ENCODE measurements at regions not wholly inside any gene's neighbourhood (a gene's known extent, or its start where the extent isn't known, plus 50 kb on each side); places are given as distances from the start of the nearest gene placed in this dataset.

- CTCF ChIA-PET, result no interaction called here
- intact Hi-C loops (cut with micrococcal nuclease; ENCODE audit: unreplicated experiment), result no loop called here
- no peak for TF ChIP-seq CTCF (IDR thresholded peaks at IDR 0.05; ENCODE audit: insufficient read depth in 1 of 2, low read depth in 1 of 2, low read length in 1 of 2, severe bottlenecking in 1 of 2, unreplicated experiment in 1 of 2)
Measured at GRCh38 chr7:124192885-124193284, 160.0 kb upstream of the TMEM229A start.

GRCh38 chr7:124191713-124192112, 158.8 kb upstream of the TMEM229A start:
- no peak overlapping the region for H3K27ac Mint-ChIP-seq (ENCODE audit: unreplicated experiment)
- H3K4me3 Mint-ChIP-seq (ENCODE audit: unreplicated experiment), result no peak overlapping the region
- DNase-seq, result no peak
- no TSS peak for BruUV-seq (replicated peaks)
- no peak overlapping the region for H3K4me3 ChIP-seq (ENCODE audit: low read depth, low read length)
- H3K36me3 ChIP-seq (ENCODE audit: control insufficient read depth, insufficient read depth, low read length), result no peaks in the 10 kb centered on the region
- H3K27me3 ChIP-seq (replicated peaks; ENCODE audit: control insufficient read depth, insufficient read depth, low read length), result no peaks in the 10 kb centered on the region
- POLR2A ChIA-PET, result no interaction called here
- TF ChIP-seq CTCF (IDR thresholded peaks at IDR 0.05; ENCODE audit: insufficient read depth in 1 of 2, low read depth in 1 of 2, low read length in 1 of 2, severe bottlenecking in 1 of 2, unreplicated experiment in 1 of 2), result no peak
- H3K4me1 Mint-ChIP-seq (ENCODE audit: low read depth, unreplicated experiment), result no peaks in the 10 kb centered on the region
- CTCF ChIA-PET, result no interaction called here
- no peaks in the 10 kb centered on the region for H3K4me1 ChIP-seq
- no peaks in the 10 kb centered on the region for H3K36me3 Mint-ChIP-seq (ENCODE audit: insufficient read depth, unreplicated experiment)
- no peaks in the 10 kb centered on the region for H3K9me3 Mint-ChIP-seq (ENCODE audit: unreplicated experiment)
- no peaks in the 10 kb centered on the region for H3K9me3 ChIP-seq
- intact Hi-C loops (cut with micrococcal nuclease; ENCODE audit: unreplicated experiment), result no loop called here
- H3K27me3 Mint-ChIP-seq (ENCODE audit: insufficient read depth, unreplicated experiment), result no peaks in the 10 kb centered on the region

More at GRCh38 chr7:124192885-124193284, 160.0 kb upstream of the TMEM229A start:
- Mint-ChIP-seq H3K4me3 (ENCODE audit: unreplicated experiment) (no peak overlapping the region), H3K36me3 (ENCODE audit: insufficient read depth, unreplicated experiment) (no peaks in the 10 kb centered on the region), H3K4me1 (ENCODE audit: low read depth, unreplicated experiment) (no peaks in the 10 kb centered on the region), H3K27me3 (ENCODE audit: insufficient read depth, unreplicated experiment) (no peaks in the 10 kb centered on the region), H3K27ac (ENCODE audit: unreplicated experiment) (no peak overlapping the region), H3K9me3 (ENCODE audit: unreplicated experiment) (no peaks in the 10 kb centered on the region)
- H3K36me3 ChIP-seq (ENCODE audit: control insufficient read depth, insufficient read depth, low read length), result no peaks in the 10 kb centered on the region
- no peaks in the 10 kb centered on the region for H3K27me3 ChIP-seq (replicated peaks; ENCODE audit: control insufficient read depth, insufficient read depth, low read length)
- no peaks in the 10 kb centered on the region for H3K4me1 ChIP-seq
- H3K4me3 ChIP-seq (ENCODE audit: low read depth, low read length), result no peak overlapping the region
- no peaks in the 10 kb centered on the region for H3K9me3 ChIP-seq
- DNase-seq, result no peak
- POLR2A ChIA-PET, result no interaction called here
- no TSS peak for BruUV-seq (replicated peaks)

- H3K27ac Mint-ChIP-seq (ENCODE audit: unreplicated experiment), result no peak overlapping the region
- Histone ChIP-seq H3K27me3 (replicated peaks; ENCODE audit: control insufficient read depth, insufficient read depth, low read length) (no peaks in the 10 kb centered on the region), H3K36me3 (ENCODE audit: control insufficient read depth, insufficient read depth, low read length) (no peaks in the 10 kb centered on the region), H3K4me1 (no peaks in the 10 kb centered on the region), H3K9me3 (no peaks in the 10 kb centered on the region), H3K4me3 (ENCODE audit: low read depth, low read length) (no peak overlapping the region)
- ChIA-PET POLR2A (no interaction called here), CTCF (no interaction called here)
- TF ChIP-seq CTCF (IDR thresholded peaks at IDR 0.05; ENCODE audit: insufficient read depth in 1 of 2, low read depth in 1 of 2, low read length in 1 of 2, severe bottlenecking in 1 of 2, unreplicated experiment in 1 of 2), result no peak
- no peak for DNase-seq
- intact Hi-C loops (cut with micrococcal nuclease; ENCODE audit: unreplicated experiment), result no loop called here
- no peaks in the 10 kb centered on the region for H3K36me3 Mint-ChIP-seq (ENCODE audit: insufficient read depth, unreplicated experiment)
- no peak overlapping the region for H3K4me3 Mint-ChIP-seq (ENCODE audit: unreplicated experiment)
- no peaks in the 10 kb centered on the region for H3K9me3 Mint-ChIP-seq (ENCODE audit: unreplicated experiment)
- no peaks in the 10 kb centered on the region for H3K27me3 Mint-ChIP-seq (ENCODE audit: insufficient read depth, unreplicated experiment)
- H3K4me1 Mint-ChIP-seq (ENCODE audit: low read depth, unreplicated experiment), result no peaks in the 10 kb centered on the region
- no TSS peak for BruUV-seq (replicated peaks)
Measured at GRCh38 chr7:124191030-124191429, 158.2 kb upstream of the TMEM229A start.

All from Caco-2 (cell line).